GM21381 (cell line): ENCODE measurements at regions not wholly inside any gene's neighbourhood (a gene's known extent, or its start where the extent isn't known, plus 50 kb on each side); places are given as distances from the start of the nearest gene placed in this dataset.

Source experiments
- ATAC-seq: cut with Tn5 transposase; IDR thresholded peaks from one replicate; pipeline ENCODE4 v1.9.1; 2021; ENCODE audit warnings: mild to moderate bottlenecking, moderate library complexity; ENCODE audit not compliant: unreplicated experiment

DNA sequence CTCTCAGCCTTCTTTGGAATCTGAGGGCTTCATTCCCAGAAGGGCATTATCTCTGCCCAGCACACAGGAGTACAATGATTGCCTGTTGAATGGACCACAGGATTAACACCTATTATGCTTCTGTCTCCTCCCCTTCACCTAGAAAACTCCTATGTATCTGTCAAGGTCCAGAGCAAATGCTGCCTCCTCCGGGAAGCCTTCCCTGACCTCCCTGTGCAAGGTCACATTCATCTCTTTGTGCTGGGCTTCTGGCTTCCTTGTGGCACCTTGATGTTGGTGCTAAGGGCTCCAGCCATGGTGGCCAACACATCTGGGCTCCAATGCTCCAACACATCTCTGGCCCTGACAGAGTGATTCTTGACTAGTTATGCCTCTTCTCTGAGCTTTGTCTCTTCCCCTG, 49.9 kb upstream of the ATP2B2 start:
- no peak for ATAC-seq

GRCh38 chr3:10556312-10556711, 50.9 kb upstream of the ATP2B2 start:
- ATAC-seq: no peak

- no peak for ATAC-seq
Observed at GRCh38 chr3:10557250-10557649, 51.9 kb upstream of the ATP2B2 start.

GRCh38 chr3:10557781-10558373, 52.5 kb upstream of the ATP2B2 start:
- ATAC-seq: no peak

DNA sequence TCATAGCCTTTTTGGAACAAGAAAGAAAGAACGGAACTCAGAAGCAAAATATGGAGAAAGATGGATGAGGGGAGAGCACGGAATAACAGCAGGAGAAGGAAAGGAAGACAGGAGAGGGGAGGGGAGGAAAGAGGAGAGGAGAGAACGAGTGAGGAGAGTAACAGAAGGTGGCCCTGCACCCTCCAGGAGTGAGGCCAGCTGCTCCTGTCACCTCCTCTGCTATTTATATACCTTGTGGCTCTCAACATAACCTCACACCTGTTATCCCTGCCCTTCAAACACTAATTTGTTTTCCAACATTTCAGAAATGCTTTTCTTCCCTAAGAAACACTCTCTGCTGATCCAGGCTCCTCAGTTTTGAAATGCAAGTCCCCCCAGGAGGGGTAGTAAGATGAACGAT, 53.4 kb upstream of the ATP2B2 start:
- ATAC-seq: no peak

DNA sequence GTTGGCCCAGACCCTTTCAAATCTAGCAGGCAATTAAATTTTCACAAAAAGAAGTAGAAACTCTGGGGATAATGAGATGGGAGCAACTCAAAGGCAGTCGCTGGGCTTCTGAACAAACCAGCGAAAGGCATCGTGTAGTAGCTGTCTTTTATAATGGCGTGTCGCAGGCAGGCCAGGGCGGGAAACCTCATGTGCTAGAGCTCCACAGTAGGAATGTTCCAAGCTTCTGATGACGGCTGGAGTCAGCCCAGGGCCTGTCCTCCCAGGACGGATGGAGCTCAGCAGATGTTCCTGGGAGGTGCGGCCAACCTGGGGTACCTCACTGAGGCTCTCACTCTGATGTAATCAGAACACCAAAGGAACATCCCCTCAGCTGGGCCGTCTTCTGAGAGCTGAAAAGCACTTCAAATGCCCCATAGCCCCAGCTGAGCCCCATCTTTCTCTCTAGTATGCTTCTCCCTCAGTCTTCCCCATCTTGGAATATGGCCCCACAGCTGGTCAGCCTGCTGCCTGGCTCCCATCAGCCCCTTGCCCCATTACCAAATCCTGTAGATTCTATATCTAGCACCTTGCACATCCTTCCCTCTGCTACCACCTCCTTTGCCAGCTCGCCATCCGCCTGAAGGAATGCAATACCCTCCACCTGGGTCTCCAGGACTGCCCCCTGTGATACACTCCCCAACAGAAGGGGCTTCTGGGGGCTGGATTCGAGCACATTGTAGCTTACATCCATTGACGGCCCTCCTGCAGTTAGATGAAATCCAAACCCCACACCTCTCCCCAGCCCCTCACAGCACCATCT, 54.9 kb upstream of the ATP2B2 start:
- ATAC-seq: no peak

GRCh38 chr3:10561162-10561945, 56.0 kb upstream of the ATP2B2 start:
- ATAC-seq: no peak

DNA sequence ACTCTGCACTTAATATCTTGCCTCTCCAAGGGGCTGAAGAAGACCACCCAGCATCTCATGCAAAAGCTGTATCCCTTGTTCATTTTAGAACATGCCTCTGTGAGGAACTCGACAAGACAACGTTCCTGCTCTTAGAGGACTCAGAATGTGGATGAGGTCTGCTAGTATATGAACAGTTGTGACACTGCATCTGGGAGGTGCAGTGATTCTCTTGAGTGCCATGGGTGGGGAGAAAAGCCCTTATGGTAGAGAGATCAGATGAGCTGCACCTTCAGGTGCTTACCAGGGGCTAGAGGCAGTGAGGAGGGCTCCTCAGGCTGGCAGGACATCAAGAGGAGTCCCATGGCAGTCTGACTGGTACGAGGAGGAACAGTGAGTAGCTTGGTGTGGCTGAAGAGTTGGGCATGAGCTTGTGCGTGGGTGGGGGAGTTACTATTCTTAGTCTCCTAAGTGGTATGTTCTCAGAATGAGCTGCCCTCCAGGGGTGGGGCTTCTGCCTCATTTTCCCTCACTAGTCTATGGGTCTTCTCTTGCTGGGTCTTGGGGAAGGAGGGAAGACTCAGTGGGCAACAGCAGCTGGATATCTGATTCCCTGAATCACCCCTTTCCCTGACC, 56.7 kb upstream of the ATP2B2 start:
- no peak for ATAC-seq

- ATAC-seq: peak; percentile 76
Observed at GRCh38 chr3:10563396-10563795, 58.0 kb upstream of the ATP2B2 start.

DNA sequence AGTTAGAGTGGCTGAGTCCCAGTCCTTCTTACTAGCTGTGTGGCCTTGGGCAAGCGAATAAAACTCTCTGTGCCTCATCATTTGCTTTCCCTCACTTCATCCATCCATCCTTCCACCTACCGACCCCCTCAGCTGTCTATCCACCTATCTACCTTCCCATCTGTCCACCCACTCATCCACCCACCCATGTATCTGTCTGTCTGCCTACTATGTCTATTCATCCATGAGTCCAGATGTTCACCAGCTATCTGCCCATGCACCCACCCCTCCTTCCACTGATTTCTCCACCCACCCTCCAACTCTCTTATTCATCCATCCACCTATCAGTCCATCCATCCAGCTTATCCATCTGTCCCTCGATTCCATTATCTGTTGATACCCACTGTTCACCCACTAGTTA, 60.4 kb upstream of the ATP2B2 start:
- ATAC-seq: no peak

DNA sequence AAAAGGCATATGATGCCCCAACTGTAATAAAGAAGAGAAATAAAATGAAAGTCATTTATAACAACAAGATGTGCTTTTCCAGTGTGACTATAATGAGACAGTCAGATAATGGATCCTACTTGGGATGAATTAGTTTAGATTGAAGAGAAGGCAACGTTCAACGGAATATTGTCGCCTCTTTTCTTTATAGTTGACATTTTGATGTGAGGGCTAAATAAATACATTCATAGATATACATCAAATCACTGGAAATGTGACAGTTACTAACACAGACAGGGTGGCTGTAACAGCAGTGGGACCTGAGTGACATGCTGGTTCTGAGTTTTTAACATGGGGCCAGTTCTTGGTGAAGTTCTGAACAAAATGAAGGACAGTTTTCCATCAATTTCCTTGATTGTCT, 61.1 kb upstream of the ATP2B2 start:
- no peak for ATAC-seq

DNA sequence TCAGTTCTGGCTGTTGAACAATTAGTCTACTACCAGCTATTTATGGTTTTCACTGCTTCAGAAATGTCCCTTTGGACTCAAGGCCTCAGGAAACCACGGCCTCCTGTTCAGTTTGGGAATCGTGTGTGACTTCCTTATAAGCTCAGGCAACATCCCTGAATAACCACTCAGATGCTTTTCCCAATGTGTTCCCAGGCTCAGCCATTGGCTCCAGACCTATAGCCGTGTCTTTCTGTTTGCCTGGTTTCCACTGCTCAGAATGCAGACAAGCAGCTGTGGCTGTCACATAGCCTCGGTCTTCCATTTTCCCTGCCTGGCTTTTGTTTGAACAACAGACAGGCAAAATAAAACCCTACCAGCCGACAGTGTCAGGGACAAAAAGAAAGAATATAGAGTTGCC, 63.2 kb upstream of the ATP2B2 start:
- ATAC-seq: no peak

DNA sequence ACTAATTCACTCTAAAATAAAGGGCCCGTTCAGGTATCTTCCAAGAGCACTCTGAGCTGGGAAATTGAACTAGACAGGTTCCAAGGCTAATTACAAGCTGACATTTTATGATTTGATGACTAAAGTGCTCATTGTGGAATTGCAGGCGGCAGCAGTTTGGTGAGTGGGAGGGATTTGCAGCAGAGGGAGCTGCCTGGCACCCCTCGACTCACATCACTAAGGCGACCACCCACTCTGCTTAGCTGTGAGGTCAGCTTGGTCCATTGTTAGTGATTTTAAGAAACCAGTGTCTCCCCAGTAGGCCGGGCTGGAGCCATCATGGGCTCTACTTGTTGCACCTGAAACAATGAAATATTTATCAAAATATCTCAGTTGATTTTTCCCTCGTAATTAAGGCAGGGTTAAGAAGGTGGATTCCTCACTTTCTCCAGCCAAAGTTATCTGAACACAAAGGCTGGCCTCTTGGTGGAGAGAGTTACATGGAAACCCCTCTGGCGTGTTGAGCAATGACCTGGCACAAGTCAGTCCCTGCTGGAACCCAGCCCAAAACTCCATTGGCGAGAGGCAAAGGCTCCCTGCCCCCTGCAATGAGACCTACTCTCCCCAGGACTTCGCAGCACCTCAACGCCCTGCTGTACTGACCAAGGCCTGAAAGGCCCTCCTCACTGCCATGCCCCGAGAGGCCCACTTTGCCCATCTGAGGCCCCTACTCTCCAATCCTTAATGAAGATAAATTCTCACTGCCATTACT, 65.0 kb upstream of the ATP2B2 start:
- ATAC-seq: no peak

DNA sequence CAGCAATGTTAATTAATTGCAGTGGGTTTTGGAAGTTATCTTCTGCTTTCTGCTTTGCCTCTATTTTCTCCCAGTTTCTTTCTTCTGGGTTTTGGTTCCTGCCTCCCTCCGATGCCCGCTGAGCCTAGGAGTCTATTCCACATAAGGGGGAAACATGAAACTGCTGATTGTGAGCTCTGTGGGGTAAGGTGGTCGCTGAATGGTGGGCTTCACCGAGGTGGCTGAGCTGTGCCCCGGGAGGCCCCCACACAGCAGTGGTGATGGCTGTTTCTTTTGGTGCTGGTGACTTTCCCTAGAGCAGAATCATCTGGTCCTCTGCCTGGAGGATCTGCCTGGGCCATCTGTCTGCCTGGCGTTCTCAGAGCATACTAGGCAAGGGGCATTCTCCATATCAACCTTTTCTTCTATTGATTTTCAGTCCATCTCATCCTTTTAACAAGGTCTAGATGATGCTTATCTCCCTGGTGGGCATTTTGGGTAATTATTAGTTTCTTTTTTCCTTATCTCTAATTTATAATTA, 68.8 kb upstream of the ATP2B2 start:
- no peak for ATAC-seq

DNA sequence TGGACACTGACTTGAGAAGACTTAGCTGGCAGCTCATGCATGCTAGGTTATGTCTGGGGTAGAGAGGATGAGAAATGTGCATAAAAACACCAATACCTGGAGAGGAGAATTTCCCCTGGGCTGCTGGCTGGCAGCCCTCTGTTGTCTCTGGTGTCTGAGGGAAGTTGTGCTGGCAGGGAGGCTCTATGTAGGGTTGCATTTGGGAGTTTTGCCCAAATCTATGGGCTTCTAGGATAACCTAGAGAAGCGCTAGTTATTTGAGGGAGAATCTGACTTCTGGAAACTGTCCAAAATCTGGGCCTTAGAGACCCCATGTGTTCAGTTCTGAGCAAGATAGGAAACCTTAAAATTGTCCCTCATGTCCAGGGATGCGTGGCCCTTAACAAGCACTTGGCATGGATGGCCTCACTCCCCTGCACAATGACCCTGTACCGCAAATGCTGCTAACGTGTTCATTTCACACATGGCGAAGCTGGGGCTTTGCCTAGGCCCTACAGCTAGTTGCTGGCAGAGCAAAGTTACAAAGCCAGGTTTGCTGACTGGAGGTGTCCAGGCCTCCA, 70.3 kb upstream of the ATP2B2 start:
- ATAC-seq: no peak

DNA sequence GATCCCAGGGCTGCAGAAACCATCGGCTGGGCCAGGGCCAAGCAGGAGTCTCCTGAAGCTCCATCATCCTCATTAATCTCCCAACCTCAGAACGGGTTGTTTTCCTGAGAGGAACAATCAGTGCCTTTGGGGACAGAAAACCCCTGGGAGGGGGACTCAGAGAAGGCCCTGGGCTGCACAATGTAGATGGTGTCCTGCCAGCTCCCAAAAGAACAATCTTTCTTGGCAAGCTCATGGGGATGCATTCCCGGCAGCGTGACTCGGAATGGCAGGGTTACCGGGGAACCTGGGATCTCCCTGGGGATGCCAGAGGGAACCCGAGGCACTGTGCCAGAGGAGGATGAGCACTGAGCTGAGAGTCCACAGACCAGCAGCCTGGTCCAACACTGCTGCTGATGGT, 72.1 kb upstream of the ATP2B2 start:
- no peak for ATAC-seq

- no peak for ATAC-seq
Observed at GRCh38 chr3:10580426-10580825, 75.0 kb upstream of the ATP2B2 start.

DNA sequence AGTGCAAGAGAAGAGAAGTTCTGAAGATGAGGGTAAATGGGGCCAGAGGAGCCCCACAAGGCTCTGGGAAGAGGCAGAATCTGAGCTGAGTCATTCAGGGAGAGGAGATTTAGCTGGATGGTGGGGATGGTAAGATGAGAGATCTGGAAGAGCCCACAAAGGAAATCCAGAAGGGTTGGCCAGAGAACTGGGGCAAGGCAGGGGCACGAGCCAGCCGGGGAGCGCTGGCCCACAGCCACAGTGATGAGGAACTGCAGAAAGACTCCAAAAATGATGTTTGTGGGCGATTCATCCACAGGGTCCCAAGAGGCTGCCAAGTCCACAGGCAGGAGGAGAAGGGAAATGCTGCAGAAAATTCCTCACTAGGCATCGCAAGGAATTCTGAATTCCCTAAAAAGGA, 75.9 kb upstream of the ATP2B2 start:
- ATAC-seq: no peak

DNA sequence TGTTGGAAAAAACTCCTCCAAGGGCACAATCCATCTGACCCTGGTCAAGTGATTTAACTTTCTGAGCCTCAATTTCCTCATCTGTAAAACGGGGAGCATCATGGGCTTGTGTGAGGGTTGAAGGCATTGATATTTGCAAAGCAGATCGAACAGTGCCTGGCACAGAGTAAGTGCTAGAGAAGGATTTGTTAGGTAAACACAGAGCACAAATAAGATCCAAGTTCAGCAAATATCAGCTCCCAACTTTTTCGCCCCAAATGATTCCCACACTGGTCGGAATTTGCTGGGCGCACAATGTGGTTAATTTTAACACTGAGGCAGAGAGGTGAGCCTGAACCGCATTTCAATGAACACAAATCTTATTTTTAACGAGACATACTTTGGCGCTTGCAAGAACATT, 76.3 kb upstream of the ATP2B2 start:
- ATAC-seq: no peak

GRCh38 chr3:10582733-10583132, 77.3 kb upstream of the ATP2B2 start:
- no peak for ATAC-seq
